HG03520 (cell line): ENCODE measurements at regions not wholly inside any gene's neighbourhood (a gene's known extent, or its start where the extent isn't known, plus 50 kb on each side); places are given as distances from the start of the nearest gene placed in this dataset.

Experiments used
- ATAC-seq: cut with Tn5 transposase; IDR thresholded peaks from one replicate; pipeline ENCODE4 v1.9.1; 2021; ENCODE audit warnings: mild to moderate bottlenecking, moderate library complexity; ENCODE audit not compliant: unreplicated experiment

GRCh38 chr6:37105148-37106050 lies 64.6 kb upstream of the PIM1 start:
- no peak for ATAC-seq

- ATAC-seq, result no peak
Measured at GRCh38 chr6:37106051-37106363, 63.9 kb upstream of the PIM1 start.

- no peak for ATAC-seq
Measured at GRCh38 chr6:37106554-37106953, 63.4 kb upstream of the PIM1 start.

- ATAC-seq, result no peak
Measured at GRCh38 chr6:37106982-37107491, 62.9 kb upstream of the PIM1 start.

- no peak for ATAC-seq
Measured at GRCh38 chr6:37109714-37110499, 60.0 kb upstream of the PIM1 start.

- peak; percentile 50 for ATAC-seq
Measured at GRCh38 chr6:37110500-37111461, 59.2 kb upstream of the PIM1 start.

GRCh38 chr6:37113976-37114375 lies 56.0 kb upstream of the PIM1 start:
- no peak for ATAC-seq

- ATAC-seq, result no peak
Measured at GRCh38 chr6:37114612-37115011, 55.3 kb upstream of the PIM1 start.

GRCh38 chr6:37115236-37115895 lies 54.6 kb upstream of the PIM1 start:
- ATAC-seq, result no peak

GRCh38 chr6:37116326-37116725 lies 53.6 kb upstream of the PIM1 start:
- no peak for ATAC-seq

- no peak for ATAC-seq
Measured at GRCh38 chr6:37119387-37119886, 50.5 kb upstream of the PIM1 start.
